A549 (cell line): ENCODE measurements at regions not wholly inside any gene's neighbourhood (a gene's known extent, or its start where the extent isn't known, plus 50 kb on each side); places are given as distances from the start of the nearest gene placed in this dataset.

Experiments
- ATAC-seq, 2 experiments: fragments of 200-7000 bp in 1 of 2; fragments of >200 bp in 1 of 2; cut with Nextera tagmentation in 1 of 2; cut with Tn5 transposase in 1 of 2; 3 replicates each; pipeline versions ENCODE4 v1.8.0 to v1.9.1; 2018 to 2020; ENCODE audit warnings: mild to moderate bottlenecking in 1 of 2, moderate library complexity in 1 of 2
- CTCF ChIA-PET: fragments of 300-600 bp; sonication (Branson Sonifier 250); formaldehyde crosslinking; extraction: SDS; loops from one replicate; lab custom pipeline; 2021; ENCODE audit warnings: antibody characterized with exemption, inconsistent platforms; lab: Yijun Ruan, JAX
- POLR2A ChIA-PET: fragments of 350-600 bp; formaldehyde crosslinking; extraction: SDS; loops from one replicate; lab custom pipeline; 2021; ENCODE audit warnings: antibody characterized with exemption, inconsistent platforms; lab: Yijun Ruan, JAX
- DNase-seq, 2 experiments: peaks; one replicate each; pipeline versions ENCODE4 v3.0.0 to v3.0.0-alpha.2; 2011 to 2016; ENCODE audit warnings: low read depth in 1 of 2, low spot score in 1 of 2
- FAIRE-seq: peaks from 2 replicates; lab custom pipeline; 2011; peaks lifted over from hg19 to GRCh38; lab: Jason Lieb, UNC
- H3K27ac ChIP-seq, 2 experiments: fragments of >200 bp; sonication (Bioruptor Twin); formaldehyde crosslinking; 3 replicates each; pipeline ENCODE4 v1.5.1; 2016 to 2017
- H3K4me1 ChIP-seq: fragments of >200 bp; sonication (Bioruptor Twin); formaldehyde crosslinking; 3 replicates; pipeline ENCODE4 v1.6.1; 2016
- H3K4me2 ChIP-seq: fragments of >200 bp; sonication (Bioruptor Twin); formaldehyde crosslinking; 3 replicates; pipeline ENCODE4 v1.6.1; 2016
- H3K4me3 ChIP-seq: fragments of >200 bp; sonication (Bioruptor Twin); formaldehyde crosslinking; 3 replicates; pipeline ENCODE4 v1.5.1; 2016
- H3K9me3 ChIP-seq: fragments of >200 bp; sonication (Bioruptor Twin); formaldehyde crosslinking; 3 replicates; pipeline ENCODE4 v1.6.1; 2016
- BCL3 ChIP-seq: fragments of >200 bp; sonication (Bioruptor Twin); formaldehyde crosslinking; IDR thresholded peaks from 3 replicates; pipeline ENCODE4 v1.6.1; 2016
- BHLHE40 ChIP-seq: IDR thresholded peaks from 2 replicates; pipeline ENCODE4 v1.6.1; 2012; ENCODE audit warnings: low read depth, low read length, inconsistent platforms
- CBX2 ChIP-seq: fragments of 200-600 bp; sonication (generic); IDR thresholded peaks from 2 replicates; pipeline ENCODE4 v1.6.1; 2016; ENCODE audit warnings: low read depth, mild to moderate bottlenecking, borderline replicate concordance
- CHD2 ChIP-seq: fragments of 150-350 bp; IDR thresholded peaks from 2 replicates; pipeline ENCODE4 v1.6.1; 2014; ENCODE audit warnings: low read length; ENCODE audit not compliant: partially characterized antibody
- CHD4 ChIP-seq: fragments of 200-600 bp; sonication (generic); IDR thresholded peaks from 2 replicates; pipeline ENCODE4 v1.6.1; 2016; ENCODE audit warnings: antibody characterized with exemption, mild to moderate bottlenecking, borderline replicate concordance
- EHF ChIP-seq: fragments of 250-450 bp; sonication (Bioruptor Pico); IDR thresholded peaks from 2 replicates; pipeline ENCODE4 v1.5.0; 2020; ENCODE audit warnings: mild to moderate bottlenecking
- EHMT2 ChIP-seq: fragments of 200-600 bp; sonication (generic); IDR thresholded peaks from 2 replicates; pipeline ENCODE4 v1.6.1; 2016; ENCODE audit warnings: antibody characterized with exemption, low read depth, mild to moderate bottlenecking, moderate library complexity
- ESRRA ChIP-seq: fragments of 150-350 bp; IDR thresholded peaks from 2 replicates; pipeline ENCODE4 v1.6.1; 2014; ENCODE audit warnings: mild to moderate bottlenecking, low read length, borderline replicate concordance
- FOSL2 ChIP-seq, 2 experiments: fragments of 450-650 bp in 1 of 2; fragments of >200 bp in 1 of 2; sonication (Bioruptor Twin) in 1 of 2; formaldehyde crosslinking; IDR thresholded peaks; 2 replicates each; pipeline versions ENCODE4 v1.5.0 to v1.6.1; 2016 to 2020; ENCODE audit warnings: mild to moderate bottlenecking in 1 of 2, moderate library complexity in 1 of 2
- FOXS1 ChIP-seq: fragments of 250-450 bp; sonication (Bioruptor Pico); IDR thresholded peaks from 2 replicates; pipeline ENCODE4 v1.5.0; 2020; ENCODE audit warnings: mild to moderate bottlenecking, moderate library complexity
- GATA3 ChIP-seq: IDR thresholded peaks from 2 replicates; pipeline ENCODE4 v1.6.1; 2012; ENCODE audit warnings: borderline replicate concordance
- HEYL ChIP-seq: fragments of 250-450 bp; sonication (Bioruptor Pico); IDR thresholded peaks from 2 replicates; pipeline ENCODE4 v1.8.0; 2021; ENCODE audit warnings: mild to moderate bottlenecking, moderate library complexity
- JUN ChIP-seq, 2 experiments: fragments of >200 bp; sonication (Bioruptor Twin); formaldehyde crosslinking; IDR thresholded peaks; 2 replicates in 1 of 2; 3 replicates in 1 of 2; pipeline ENCODE4 v1.6.1; 2016 to 2017
- KDM1A ChIP-seq: fragments of 200-600 bp; sonication (generic); IDR thresholded peaks from 2 replicates; pipeline ENCODE4 v1.6.1; 2016; ENCODE audit warnings: low read depth, mild to moderate bottlenecking
- MAX ChIP-seq: IDR thresholded peaks from 2 replicates; pipeline ENCODE4 v1.6.1; 2012
- NFE2L2 ChIP-seq: fragments of 150-350 bp; conservative IDR thresholded peaks from 2 replicates; pipeline ENCODE4 v1.6.1; 2014; ENCODE audit warnings: low read length
- NR3C1 ChIP-seq: fragments of >200 bp; sonication (Bioruptor Twin); formaldehyde crosslinking; IDR thresholded peaks from 3 replicates; pipeline ENCODE4 v1.6.1; 2017
- PBX3 ChIP-seq: IDR thresholded peaks from 2 replicates; pipeline ENCODE4 v1.6.1; 2012
- POLR2AphosphoS2 ChIP-seq: conservative IDR thresholded peaks from 2 replicates; pipeline ENCODE4 v1.6.1; 2012; ENCODE audit warnings: low read length, improper control_type of control experiment, inconsistent platforms
- REST ChIP-seq: fragments of 200-600 bp; sonication (generic); IDR thresholded peaks from 2 replicates; pipeline ENCODE4 v1.6.1; 2016; ENCODE audit warnings: antibody characterized with exemption, mild to moderate bottlenecking, moderate library complexity
- RFX5 ChIP-seq: fragments of 450-650 bp; IDR thresholded peaks from 2 replicates; pipeline ENCODE4 v1.7.1; 2014; ENCODE audit warnings: antibody characterized with exemption, mild to moderate bottlenecking, moderate library complexity
- SMC3 ChIP-seq: fragments of >200 bp; sonication (Bioruptor Twin); formaldehyde crosslinking; IDR thresholded peaks from 3 replicates; pipeline ENCODE4 v1.6.1; 2018; ENCODE audit warnings: inconsistent platforms
- USF2 ChIP-seq: fragments of 450-650 bp; IDR thresholded peaks from 2 replicates; pipeline ENCODE4 v1.6.1; 2014; ENCODE audit warnings: antibody characterized with exemption
- ZNF302 ChIP-seq: fragments of 250-450 bp; sonication (Bioruptor Pico); IDR thresholded peaks from 2 replicates; pipeline ENCODE4 v1.9.0; 2021; ENCODE audit warnings: inconsistent platforms, mild to moderate bottlenecking, moderate library complexity
- WGBS: methylation state at CpG from one replicate; pipeline ENCODE4 v1.1.6; 2017; ENCODE audit errors: missing lambda C conversion rate; 5-methylcytosine and 5-hydroxymethylcytosine counted together

- WGBS: 72% methylated on average over 5 of the region's 5 CpGs
- DNase-seq (no peak), FAIRE-seq (no peak), ATAC-seq (no peak)
- no peak overlapping the region for H3K4me3 ChIP-seq
- TF ChIP-seq FOSL2 (IDR thresholded peaks at IDR 0.05) (no peak), FOSL2 (CRISPR knock-in tag; IDR thresholded peaks at IDR 0.05) (no peak), RFX5 (no peak), JUN (IDR thresholded peaks at IDR 0.05) (no peak), PBX3 (no peak), BHLHE40 (no peak), KDM1A (no peak), NFE2L2 (no peak), EHMT2 (no peak), CBX2 (no peak), USF2 (no peak), ZNF302 (CRISPR knock-in tag) (no peak), NR3C1 (no peak), SMC3 (no peak), POLR2AphosphoS2 (no peak), CHD4 (no peak), REST (no peak)
- POLR2A ChIA-PET: no interaction called here
- H3K9me3 ChIP-seq: peaks cover 6% of the 10 kb centered on the region; the same call in 1 of the 3 replicates
- H3K4me2 ChIP-seq: no peak overlapping the region
- CTCF ChIA-PET: no interaction called here
- no peaks in the 10 kb centered on the region for H3K4me1 ChIP-seq
- H3K27ac ChIP-seq: no peak overlapping the region
Observed at GRCh38 chr17:69819316-69820087, 255.5 kb upstream of the KCNJ16 start.

GRCh38 chr17:69820876-69821473 is 254.1 kb upstream of the KCNJ16 start:
- POLR2A ChIA-PET: no interaction called here
- ATAC-seq (no peak), DNase-seq (no peak), FAIRE-seq (no peak)
- peaks cover 6% of the 10 kb centered on the region; the same call in 1 of the 3 replicates for H3K9me3 ChIP-seq
- H3K4me1 ChIP-seq: no peaks in the 10 kb centered on the region
- WGBS: 82% methylated on average over 6 of the region's 6 CpGs
- no peak for TF ChIP-seq GATA3
- TF ChIP-seq BCL3: no peak
- TF ChIP-seq HEYL (CRISPR knock-in tag): no peak
- TF ChIP-seq NR3C1: no peak
- no peak for TF ChIP-seq ESRRA
- TF ChIP-seq CHD2: no peak
- no peak for TF ChIP-seq BHLHE40
- no peak for TF ChIP-seq EHF (CRISPR knock-in tag)
- no peak for TF ChIP-seq FOXS1
- TF ChIP-seq USF2: no peak
- TF ChIP-seq MAX: no peak
- CTCF ChIA-PET: interaction anchor here (2.1 kb wide), 1 partner anchor 25 kb away, joined by 5 read pairs; no protein-coding TSS in a partner anchor
- H3K27ac ChIP-seq: no peak overlapping the region
- H3K4me2 ChIP-seq: no peak overlapping the region
- H3K4me3 ChIP-seq: no peak overlapping the region
